HFF-Myc (cell line): ENCODE measurements at regions not wholly inside any gene's neighbourhood (a gene's known extent, or its start where the extent isn't known, plus 50 kb on each side); places are given as distances from the start of the nearest gene placed in this dataset.

Source experiments
- DNase-seq: peaks from one replicate; pipeline ENCODE4 v3.0.0-alpha.2; 2011; ENCODE audit warnings: low read depth; ENCODE audit errors: extremely low read depth
- H3K4me3 ChIP-seq: replicated peaks from 2 replicates; pipeline ENCODE4 v1.5.1; 2011; ENCODE audit warnings: low read depth, mild to moderate bottlenecking, control low read depth, low read length
- CTCF ChIP-seq: IDR thresholded peaks from 2 replicates; pipeline ENCODE4 v1.5.1; 2012; ENCODE audit warnings: mild to moderate bottlenecking, low read depth, low read length, control low read depth; ENCODE audit errors: missing control alignments

DNA sequence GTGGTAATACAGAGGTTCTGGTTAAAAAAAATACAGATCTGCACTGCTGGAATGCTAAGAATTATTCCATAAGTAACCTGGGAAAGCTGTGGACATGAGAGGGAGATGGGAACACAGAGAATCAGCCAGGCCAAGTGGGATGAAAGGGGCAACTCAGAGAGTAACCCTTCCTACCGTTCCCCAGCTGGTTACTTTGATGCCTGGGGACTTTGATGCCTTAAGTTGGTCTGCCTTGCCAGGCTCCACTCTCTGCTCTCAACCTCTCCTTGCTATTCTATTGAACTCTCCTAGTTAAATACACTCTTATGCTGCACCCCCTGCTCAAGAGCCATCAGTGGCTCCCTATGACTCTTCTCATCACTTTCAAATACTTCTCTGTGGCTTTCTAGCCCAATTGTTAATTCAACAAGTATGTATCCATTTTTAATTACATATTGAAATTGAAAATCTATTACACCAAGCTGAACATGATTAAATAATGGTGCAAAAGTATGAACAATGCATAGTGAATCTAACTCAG, 315.5 kb downstream of the TLE3 start:
- no peak for DNase-seq
- no peak overlapping the region for H3K4me3 ChIP-seq
- no peak for TF ChIP-seq CTCF

DNA sequence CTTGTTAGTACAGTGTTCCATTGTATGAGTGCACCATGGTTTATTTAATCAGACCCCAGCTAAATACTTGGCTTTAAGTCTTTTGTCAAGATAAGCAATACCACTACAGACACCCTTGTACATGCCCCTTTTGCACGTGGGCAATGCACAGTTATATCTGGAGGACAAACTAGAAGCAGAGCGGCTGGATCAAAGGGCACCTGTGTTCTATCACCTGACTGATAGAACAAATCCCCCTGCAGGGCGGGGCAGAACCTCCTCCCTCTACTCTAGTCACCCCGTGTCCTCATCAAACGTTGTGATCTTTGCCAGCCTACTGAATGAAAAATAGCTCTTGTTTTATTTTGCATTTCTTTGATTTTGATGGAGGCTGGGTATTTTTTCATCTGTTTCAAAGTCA, 314.9 kb downstream of the TLE3 start:
- no peak for DNase-seq
- H3K4me3 ChIP-seq = no peak overlapping the region
- no peak for TF ChIP-seq CTCF

DNA sequence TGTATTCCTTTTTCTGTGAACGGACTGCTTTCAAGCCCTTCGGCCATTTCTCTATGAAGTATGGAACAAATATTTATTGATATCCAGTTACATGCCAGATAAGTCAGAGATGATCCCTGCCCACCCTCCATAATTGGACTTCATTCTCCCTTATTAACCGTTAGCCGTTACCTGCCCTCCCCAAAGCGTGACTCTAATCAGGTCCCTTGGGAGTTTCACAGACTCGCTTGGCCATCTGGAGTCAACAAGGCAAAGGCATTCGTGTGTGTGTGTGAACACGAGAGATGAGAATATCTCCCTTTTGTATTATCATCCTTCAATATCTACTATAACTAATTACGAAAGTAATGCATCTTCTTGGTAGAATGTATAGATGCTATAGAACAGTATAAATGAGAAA, 314.5 kb downstream of the TLE3 start:
- TF ChIP-seq CTCF = no peak
- DNase-seq = no peak
- H3K4me3 ChIP-seq = no peak overlapping the region

GRCh38 chr15:69784798-69785566, 312.7 kb downstream of the TLE3 start:
- TF ChIP-seq CTCF = no peak
- no peak for DNase-seq
- H3K4me3 ChIP-seq = no peak overlapping the region

DNA sequence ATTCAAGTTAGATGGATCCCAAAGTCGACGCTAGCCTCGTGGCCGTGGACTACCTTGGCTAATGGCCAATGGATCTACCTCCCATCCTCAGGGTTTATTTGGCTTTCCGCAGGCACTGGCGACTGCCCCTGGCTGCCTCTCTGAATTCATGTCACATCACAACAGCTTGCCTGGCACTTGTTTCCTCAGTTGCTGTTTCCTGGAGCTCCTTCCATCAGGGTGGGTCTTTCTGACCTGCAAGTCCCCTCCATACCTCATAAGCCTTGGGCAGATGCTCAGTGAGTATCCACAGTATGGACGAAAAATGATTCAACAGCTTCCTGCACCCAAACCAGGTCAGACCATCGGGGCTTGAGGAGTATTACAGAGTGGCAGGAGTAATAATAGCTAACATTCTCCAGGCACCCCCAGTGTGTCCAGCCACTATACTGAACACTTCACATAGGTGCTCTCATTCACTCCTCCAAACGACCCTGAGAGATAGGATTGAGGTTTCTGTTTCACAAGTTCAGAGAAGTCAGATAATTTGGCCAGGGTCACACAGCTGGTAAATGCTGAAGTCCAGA, 311.5 kb downstream of the TLE3 start:
- no peak for DNase-seq
- no peak for TF ChIP-seq CTCF

DNA sequence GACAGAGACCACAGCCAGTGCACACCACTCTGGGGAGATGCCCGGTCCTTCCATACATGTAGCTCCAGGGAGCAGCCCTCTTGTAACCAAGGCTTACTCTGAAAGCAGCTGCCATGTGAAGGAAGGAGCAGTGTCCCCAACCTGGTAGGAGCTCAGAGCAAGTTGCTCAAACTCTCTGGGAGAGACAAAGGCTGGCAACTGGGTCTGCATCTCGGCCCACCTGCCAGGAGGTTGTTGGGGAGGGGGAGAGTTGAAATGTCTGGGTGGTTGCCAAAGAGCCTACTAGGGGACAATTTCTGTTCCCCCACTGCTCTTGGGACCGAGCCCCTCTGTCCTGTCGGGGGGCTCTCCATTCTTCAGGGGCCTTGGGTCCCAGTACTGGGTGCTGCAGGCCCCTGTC, 309.9 kb downstream of the TLE3 start:
- no peak for TF ChIP-seq CTCF
- no peak for DNase-seq

More for the DNA sequence above, 311.5 kb downstream of the TLE3 start:
- H3K4me3 ChIP-seq = no peak overlapping the region

More for the DNA sequence above, 309.9 kb downstream of the TLE3 start:
- no peak overlapping the region for H3K4me3 ChIP-seq
